NCI-H524 treated with DMSO at 0.1 percent for 48 hours (cell line): ENCODE measurements at regions not wholly inside any gene's neighbourhood (a gene's known extent, or its start where the extent isn't known, plus 50 kb on each side); places are given as distances from the start of the nearest gene placed in this dataset.

Experiments
- DNase-seq: peaks from one replicate; lab custom pipeline; 2025; lab: John Stamatoyannopoulos, UW

GRCh38 chr7:54810401-54810800 lies 51.4 kb upstream of the SEC61G start:
- DNase-seq = no peak

GRCh38 chr7:54811041-54811845 lies 52.2 kb upstream of the SEC61G start:
- DNase-seq = no peak

GRCh38 chr7:54811846-54812254 lies 52.8 kb upstream of the SEC61G start:
- no peak for DNase-seq

DNA sequence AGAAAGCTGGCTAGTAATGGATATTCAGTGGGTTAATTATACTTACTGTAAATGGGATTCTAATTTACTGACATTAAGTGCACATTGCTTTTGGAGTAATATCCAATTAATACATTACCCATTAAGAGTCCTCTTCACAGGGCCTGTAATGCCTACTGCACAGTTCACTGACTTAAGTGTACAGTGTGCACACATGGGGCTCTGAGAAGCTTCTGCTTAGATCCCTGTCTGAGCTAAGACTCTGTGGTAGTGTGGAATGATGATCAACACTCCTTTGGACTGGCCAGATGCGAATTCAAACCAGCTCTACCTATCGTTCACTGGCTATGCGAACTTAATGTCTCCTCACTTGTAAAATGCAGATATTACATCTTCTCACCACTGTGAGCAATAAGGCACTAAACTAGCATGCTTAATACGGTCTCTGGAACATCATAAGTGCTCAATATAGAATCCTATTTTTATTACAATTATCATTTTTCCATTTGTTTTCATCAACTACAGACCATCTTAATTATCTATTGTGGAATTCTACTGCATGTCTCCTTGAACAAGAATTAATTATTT lies 53.8 kb upstream of the SEC61G start:
- no peak for DNase-seq

DNA sequence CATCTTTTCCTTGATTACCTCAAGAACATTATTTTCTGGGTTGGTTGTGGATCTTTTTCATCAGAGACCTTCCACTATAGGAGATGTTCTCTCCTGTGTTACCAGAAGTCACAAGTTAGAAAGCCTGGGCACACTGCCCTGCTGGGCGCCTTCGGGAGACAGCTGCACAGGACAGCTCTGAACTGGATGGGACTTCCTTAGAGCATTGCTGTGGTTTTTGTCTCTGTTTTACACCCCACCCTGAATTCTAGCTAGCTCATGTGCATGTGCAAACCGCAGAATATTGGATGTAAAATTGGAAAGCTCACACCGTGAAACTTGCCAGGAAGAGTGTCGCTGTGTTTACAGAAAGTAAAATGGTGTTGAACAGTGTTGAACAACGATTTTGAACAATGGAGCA lies 54.4 kb upstream of the SEC61G start:
- no peak for DNase-seq

DNA sequence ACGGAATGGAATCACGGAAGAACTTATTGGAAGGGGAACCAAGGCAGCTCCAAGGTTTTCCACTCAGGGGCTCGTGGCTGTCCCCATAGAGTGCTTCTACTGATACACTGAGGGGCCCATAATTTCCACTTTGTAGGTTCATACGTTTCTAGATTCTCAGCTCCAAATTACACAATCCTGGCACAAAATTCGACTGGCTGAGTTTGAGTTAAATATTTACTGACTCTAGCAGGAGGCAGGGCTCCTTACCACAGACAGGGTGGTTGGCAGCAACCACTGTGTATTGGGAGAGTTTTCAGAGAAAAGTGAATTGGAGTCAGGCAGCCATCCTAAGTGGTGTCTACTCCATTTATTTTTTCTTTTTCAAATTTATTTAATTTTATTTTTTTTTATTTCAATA lies 55.4 kb upstream of the SEC61G start:
- DNase-seq = no peak

DNA sequence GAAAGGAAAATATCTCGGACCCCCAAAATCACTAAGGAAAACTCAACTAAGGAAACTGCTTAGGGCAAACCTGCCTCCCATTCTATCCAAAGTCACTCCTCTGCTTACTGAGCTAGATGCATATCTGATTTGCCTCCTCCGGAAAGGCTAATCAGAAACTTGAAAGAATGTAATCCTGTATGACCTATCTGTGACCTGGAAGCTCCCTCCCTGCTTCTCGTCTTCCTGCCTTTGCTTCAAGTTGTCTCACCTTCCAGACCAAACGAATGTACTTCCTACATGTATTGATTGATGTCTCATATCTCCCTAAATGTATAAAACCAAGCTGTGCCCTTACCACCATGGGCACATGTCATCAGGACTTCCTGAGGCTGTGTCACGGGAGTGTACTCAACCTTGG lies 58.1 kb upstream of the SEC61G start:
- no peak for DNase-seq

DNA sequence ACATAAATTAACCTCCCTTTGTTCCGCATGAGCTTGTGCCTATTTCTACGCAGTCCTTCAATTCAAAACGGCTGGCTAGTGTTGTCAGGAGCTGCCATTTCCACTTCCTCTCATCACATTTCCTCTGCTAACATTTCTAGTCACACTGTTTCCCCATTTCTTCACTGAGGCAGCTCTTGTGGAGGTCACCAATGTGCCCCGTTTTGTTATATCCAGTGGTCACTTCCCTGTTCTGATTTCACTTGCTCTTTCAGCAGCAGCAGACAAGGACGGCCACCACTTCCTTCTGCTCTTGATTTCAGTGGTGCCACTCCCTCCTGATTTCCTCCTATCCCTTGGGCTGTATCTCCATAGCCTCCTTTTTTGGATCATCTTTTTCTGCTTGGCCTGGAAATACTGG lies 64.8 kb upstream of the SEC61G start:
- no peak for DNase-seq

- DNase-seq = no peak
These were observed 65.6 kb upstream of the SEC61G start for GRCh38 chr7:54824655-54825054.

GRCh38 chr7:54825368-54825767 lies 66.4 kb upstream of the SEC61G start:
- no peak for DNase-seq

- no peak for DNase-seq
These were observed 68.7 kb upstream of the SEC61G start for GRCh38 chr7:54827734-54828133.

DNA sequence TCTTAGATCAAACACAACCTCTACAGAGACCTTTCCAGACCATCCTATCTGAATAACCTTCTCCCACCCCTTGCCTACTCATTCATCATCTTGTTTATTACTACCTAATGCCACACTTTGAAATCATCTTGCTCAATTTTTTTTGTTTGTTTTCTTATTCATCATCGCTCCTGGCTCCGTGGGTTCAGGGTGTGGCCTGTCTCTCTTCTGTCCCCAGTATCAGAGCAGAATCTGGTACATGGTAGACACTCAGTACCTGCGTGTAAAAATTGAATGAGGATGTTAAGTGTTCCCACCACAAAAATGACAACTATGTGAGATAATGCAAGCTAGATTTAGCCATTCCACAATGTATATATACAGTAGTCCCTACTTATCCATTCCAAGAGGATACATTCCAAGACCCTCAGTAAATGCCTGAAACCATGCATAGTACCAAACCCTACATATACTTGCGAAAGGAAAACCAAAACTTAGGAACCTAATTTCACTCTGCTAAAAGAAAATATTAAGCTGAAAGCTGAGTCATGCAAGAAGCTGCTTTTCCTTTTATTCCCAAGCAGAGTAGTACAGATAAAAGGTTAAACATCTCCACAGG lies 72.1 kb upstream of the SEC61G start:
- no peak for DNase-seq

GRCh38 chr7:54831644-54832095 lies 72.7 kb upstream of the SEC61G start:
- DNase-seq = no peak

DNA sequence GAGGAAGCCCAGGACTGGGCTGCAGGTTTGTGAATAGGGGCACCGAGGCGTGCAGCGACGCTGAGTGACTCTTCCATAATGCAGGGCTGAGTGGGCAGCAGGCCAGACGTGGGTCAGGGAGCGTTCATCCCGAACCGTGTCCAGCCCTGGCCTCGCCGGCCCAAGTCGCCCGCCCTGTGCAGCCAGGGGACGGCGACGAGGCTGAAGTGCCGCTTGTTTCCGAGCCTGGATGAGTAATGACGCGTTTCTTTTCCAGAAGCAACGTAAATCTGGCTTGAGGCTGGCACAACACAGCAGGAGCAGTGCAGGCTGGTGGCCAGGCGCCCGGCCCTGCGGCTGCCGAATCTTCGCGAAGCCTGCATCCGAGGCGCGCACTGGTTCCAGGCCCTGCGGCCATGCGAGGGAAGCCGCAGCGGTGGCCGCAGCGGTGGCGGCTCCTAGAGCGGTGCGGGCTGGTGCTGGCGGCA lies 74.0 kb upstream of the SEC61G start:
- no peak for DNase-seq

GRCh38 chr7:54837168-54837567 lies 78.2 kb upstream of the SEC61G start:
- no peak for DNase-seq

- no peak for DNase-seq
These were observed 78.8 kb upstream of the SEC61G start for GRCh38 chr7:54837761-54838160.

DNA sequence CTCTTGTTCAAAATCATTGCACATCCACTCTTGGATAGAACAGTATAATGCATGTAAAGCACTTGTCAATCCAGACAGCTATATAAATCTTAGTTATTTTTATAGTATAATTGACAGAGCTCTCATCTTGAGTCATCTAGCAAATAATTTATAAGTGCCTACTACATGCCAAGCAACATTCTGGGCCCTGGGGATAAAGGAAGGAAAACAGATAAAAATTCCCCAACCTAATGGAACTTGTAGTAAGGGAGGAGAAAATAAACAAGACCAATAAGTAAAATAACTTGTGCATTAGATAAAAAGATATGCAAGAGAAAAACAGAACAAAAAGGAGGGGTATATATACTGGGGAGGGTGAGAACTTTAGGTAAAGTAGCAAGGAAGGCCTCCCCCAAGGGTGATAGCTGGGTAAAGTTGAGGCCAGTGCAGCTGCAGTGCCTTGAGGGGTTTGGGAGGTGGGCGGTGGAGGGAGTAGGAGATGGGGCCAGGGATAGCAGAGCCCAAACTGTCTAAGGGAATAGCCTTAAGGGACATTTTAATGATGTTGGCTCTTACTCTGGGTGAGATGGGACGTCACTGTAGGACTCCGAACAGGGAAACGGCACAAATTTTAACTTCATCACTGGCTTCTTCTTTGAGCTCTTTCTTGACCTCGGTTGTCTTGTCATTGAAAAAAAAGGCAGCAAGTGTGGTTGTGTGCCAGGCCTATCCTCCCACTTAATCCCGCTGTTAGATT lies 79.3 kb upstream of the SEC61G start:
- DNase-seq = no peak

GRCh38 chr7:54839575-54840213 lies 80.7 kb upstream of the SEC61G start:
- DNase-seq = no peak

DNA sequence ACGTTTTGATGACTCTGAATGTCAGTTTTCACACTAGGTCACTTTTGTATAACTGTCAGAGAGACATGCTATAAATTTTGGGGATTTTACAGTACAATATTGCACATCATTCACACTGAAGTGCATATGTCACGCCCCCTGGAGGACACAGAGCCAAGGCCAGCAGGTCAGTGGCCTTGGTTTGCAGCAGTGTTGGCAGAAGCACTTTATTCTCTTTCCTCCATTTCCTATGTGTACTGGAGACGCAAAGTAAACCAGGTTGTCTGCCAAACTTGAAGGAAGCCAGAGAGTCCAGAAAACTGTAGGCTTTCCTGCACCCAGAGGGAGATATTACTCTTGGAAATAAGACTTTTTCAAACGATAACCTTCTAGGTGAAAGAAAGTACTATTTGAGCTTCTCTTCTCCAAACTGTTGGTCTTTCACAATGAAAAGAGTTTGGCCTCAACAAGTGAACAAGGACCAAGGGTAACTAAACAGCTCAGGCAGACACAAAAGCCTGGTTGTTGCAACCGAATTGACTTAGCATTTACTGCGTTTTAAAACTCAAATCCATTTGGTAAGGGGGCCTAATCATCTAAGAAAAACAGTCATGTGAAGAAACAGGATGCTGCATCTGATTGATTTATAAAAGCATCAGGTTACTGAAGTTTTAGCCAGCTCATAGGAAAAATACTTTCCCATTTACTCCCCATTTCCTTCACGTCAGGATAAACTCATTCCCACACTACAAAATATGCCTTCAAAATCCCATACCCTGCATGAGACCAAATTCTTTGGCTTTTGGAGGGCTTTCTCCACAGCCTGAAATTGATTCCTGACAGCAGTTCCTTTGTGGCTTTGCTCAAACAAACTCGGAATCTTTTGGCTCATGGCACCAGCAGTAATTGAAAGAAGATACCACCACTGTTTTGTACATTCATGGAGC lies 83.0 kb upstream of the SEC61G start:
- DNase-seq = no peak

GRCh38 chr7:54843841-54844355 lies 84.9 kb upstream of the SEC61G start:
- DNase-seq = no peak

GRCh38 chr7:54846273-54846672 lies 87.3 kb upstream of the SEC61G start:
- DNase-seq = no peak
